ENCODE measurements at regions not wholly inside any gene's neighbourhood (a gene's known extent, or its start where the extent isn't known, plus 50 kb on each side); places are given as distances from the start of the nearest gene placed in this dataset.

DNA sequence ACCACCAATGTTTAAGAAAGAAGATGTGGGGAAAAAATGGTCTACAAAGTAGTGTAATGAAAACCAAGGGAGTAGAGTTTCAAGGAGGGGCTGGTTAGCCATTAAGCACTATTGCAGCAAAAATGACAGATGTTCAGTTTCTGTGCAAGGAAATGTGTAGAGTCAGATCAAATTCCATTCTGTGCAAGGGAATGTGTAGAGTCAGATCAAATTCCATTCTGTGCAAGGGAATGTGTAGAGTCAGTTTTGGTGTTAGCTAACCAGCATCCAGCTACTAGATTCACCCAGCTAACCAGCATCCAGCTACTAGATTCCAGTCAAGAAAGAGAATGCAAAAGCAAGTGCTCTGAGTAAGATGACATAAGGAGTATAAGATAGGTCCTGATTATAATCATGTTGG, 208.8 kb downstream of the COX18 start:
- TF ChIP-seq, protein P1, sequence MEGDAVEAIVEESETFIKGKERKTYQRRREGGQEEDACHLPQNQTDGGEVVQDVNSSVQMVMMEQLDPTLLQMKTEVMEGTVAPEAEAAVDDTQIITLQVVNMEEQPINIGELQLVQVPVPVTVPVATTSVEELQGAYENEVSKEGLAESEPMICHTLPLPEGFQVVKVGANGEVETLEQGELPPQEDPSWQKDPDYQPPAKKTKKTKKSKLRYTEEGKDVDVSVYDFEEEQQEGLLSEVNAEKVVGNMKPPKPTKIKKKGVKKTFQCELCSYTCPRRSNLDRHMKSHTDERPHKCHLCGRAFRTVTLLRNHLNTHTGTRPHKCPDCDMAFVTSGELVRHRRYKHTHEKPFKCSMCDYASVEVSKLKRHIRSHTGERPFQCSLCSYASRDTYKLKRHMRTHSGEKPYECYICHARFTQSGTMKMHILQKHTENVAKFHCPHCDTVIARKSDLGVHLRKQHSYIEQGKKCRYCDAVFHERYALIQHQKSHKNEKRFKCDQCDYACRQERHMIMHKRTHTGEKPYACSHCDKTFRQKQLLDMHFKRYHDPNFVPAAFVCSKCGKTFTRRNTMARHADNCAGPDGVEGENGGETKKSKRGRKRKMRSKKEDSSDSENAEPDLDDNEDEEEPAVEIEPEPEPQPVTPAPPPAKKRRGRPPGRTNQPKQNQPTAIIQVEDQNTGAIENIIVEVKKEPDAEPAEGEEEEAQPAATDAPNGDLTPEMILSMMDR (IDR thresholded peaks at IDR 0.05; ENCODE audit: poor library complexity, severe bottlenecking), result no peak
- Histone ChIP-seq H3K9me3 (ENCODE audit: severe bottlenecking) (no peaks in the 10 kb centered on the region), H3K36me3 (ENCODE audit: low read depth) (no peaks in the 10 kb centered on the region), H3K27me3 (ENCODE audit: insufficient read depth, poor library complexity, severe bottlenecking) (peaks cover 9% of the 10 kb centered on the region), H3K4me3 (ENCODE audit: severe bottlenecking) (no peak overlapping the region), H3K27ac (ENCODE audit: poor library complexity, severe bottlenecking) (no peak overlapping the region), H3K4me1 (ENCODE audit: insufficient read depth, poor library complexity, severe bottlenecking) (no peaks in the 10 kb centered on the region)
- DNase-seq (ENCODE audit: low spot score), result no peak
- ATAC-seq (ENCODE audit: low read depth), result no peak

DNA sequence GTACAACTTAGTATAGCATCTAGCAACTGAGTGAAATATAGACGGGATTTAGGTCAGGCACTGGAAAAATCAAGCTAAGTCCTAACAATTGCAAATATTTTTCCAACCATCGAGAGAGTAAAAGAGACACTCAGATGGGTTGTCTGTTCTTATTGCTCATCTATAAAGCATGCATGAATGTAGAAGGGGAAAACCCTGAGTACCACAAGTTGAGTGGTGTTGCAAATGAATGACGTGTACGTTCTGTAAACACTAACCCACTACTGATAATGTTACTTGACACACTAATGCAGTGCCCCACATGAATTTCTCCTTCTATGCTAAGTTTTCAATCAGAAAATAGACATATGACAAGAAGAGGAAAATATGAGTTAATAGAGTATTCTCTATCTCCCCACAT, 211.2 kb downstream of the COX18 start:
- Histone ChIP-seq H3K36me3 (ENCODE audit: low read depth) (no peaks in the 10 kb centered on the region), H3K9me3 (ENCODE audit: severe bottlenecking) (no peaks in the 10 kb centered on the region), H3K27me3 (ENCODE audit: insufficient read depth, poor library complexity, severe bottlenecking) (peaks cover 4% of the 10 kb centered on the region), H3K4me1 (ENCODE audit: insufficient read depth, poor library complexity, severe bottlenecking) (no peaks in the 10 kb centered on the region), H3K4me3 (ENCODE audit: severe bottlenecking) (no peak overlapping the region), H3K27ac (ENCODE audit: poor library complexity, severe bottlenecking) (no peak overlapping the region)
- ATAC-seq (ENCODE audit: low read depth) (peak; percentile 97), DNase-seq (ENCODE audit: low spot score) (no peak)
- TF ChIP-seq, protein P1 (IDR thresholded peaks at IDR 0.05; ENCODE audit: poor library complexity, severe bottlenecking), result no peak

DNA sequence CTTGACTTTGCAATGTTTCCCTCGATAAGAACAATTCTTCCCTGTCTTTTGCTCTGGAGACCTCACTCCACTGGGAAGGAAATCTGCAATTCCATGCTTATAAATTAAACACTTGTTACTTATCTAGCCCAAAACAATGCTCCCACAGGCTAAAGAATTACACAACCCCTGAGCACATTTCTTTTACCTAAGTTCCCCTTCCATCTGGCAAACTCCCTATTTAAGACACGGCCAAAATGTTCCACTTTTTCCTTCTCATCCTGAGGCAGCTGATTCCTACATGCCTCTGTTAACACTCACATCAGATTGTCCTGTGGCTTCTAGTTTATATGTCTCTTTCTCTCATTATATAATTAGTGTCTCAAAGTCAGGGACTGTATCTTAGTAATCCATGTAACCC, 211.7 kb downstream of the COX18 start:
- H3K4me3 ChIP-seq (ENCODE audit: severe bottlenecking), result no peak overlapping the region
- no peak for DNase-seq (ENCODE audit: low spot score)
- no peak for ATAC-seq (ENCODE audit: low read depth)

DNA sequence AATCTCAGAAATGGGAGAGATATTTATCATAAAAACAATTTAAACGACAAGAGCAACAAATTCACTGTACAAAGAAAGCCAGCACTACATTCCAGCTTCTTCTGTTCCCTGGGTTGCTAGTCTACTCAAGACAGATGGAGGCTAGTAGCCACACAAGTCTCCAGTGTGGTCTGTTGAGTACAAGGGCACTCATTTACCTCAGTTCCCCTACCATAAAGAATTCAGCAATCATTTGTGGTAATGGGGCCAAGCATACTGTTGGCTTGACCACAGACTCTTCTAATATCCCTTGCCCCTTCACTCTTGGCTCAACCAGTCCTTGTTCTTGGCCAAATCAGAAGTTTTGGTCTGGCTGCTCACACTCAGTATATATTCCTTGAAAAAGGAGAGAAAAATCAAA, 212.3 kb downstream of the COX18 start:
- Histone ChIP-seq H3K27ac (ENCODE audit: poor library complexity, severe bottlenecking) (no peak overlapping the region), H3K9me3 (ENCODE audit: severe bottlenecking) (no peaks in the 10 kb centered on the region), H3K4me1 (ENCODE audit: insufficient read depth, poor library complexity, severe bottlenecking) (no peaks in the 10 kb centered on the region), H3K27me3 (ENCODE audit: insufficient read depth, poor library complexity, severe bottlenecking) (peaks cover 4% of the 10 kb centered on the region), H3K4me3 (ENCODE audit: severe bottlenecking) (no peak overlapping the region), H3K36me3 (ENCODE audit: low read depth) (no peaks in the 10 kb centered on the region)
- TF ChIP-seq, protein P1 (IDR thresholded peaks at IDR 0.05; ENCODE audit: poor library complexity, severe bottlenecking), result no peak
- ATAC-seq (ENCODE audit: low read depth) (no peak), DNase-seq (ENCODE audit: low spot score) (no peak)

More for the DNA sequence above, 211.7 kb downstream of the COX18 start:
- Histone ChIP-seq H3K9me3 (ENCODE audit: severe bottlenecking) (no peaks in the 10 kb centered on the region), H3K36me3 (ENCODE audit: low read depth) (no peaks in the 10 kb centered on the region), H3K27ac (ENCODE audit: poor library complexity, severe bottlenecking) (no peak overlapping the region), H3K27me3 (ENCODE audit: insufficient read depth, poor library complexity, severe bottlenecking) (peaks cover 4% of the 10 kb centered on the region), H3K4me1 (ENCODE audit: insufficient read depth, poor library complexity, severe bottlenecking) (no peaks in the 10 kb centered on the region)
- TF ChIP-seq, protein P1 (IDR thresholded peaks at IDR 0.05; ENCODE audit: poor library complexity, severe bottlenecking), result no peak

DNA sequence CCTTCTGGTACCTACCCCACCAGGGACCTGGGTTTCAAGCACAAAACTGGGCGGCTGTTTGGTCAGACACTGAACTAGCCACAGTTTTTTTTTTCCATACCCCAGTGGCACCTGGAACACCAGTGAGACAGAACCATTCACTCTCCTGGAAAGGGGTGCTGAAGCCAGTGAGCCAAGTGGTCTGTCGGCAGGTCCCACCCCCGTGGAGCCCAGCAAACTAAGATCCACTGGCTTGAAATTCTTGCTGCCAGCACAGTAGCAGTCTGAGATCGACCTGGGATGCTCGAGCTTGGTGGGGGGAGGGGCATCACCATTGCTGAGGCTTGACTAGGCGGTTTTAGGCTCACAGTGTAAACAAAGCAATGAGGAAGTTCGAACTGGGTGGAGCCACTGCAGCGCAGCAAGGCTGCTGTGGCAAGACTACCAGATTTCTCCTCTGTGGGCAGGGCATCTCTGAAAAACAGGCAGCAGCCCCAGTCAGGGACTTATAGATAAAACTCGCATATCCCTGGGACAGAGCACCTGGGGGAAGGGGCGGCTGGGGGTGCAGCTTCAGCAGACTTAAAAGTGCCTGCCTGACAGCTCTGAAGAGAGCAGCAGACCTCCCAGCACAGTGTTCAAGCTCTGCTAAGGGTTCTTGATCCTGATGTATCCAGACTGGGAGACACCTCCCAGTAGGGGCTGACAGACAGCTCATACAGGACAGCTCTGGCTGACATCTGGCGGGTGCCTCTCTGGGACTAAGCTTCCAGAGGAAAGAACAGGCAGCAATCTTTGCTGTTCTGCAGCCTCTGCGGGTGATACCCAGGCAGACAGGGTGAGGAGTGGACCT, 223.0 kb downstream of the COX18 start:
- Histone ChIP-seq H3K36me3 (ENCODE audit: low read depth) (no peaks in the 10 kb centered on the region), H3K4me3 (ENCODE audit: severe bottlenecking) (no peak overlapping the region), H3K27ac (ENCODE audit: poor library complexity, severe bottlenecking) (no peak overlapping the region), H3K4me1 (ENCODE audit: insufficient read depth, poor library complexity, severe bottlenecking) (no peaks in the 10 kb centered on the region), H3K27me3 (ENCODE audit: insufficient read depth, poor library complexity, severe bottlenecking) (no peaks in the 10 kb centered on the region), H3K9me3 (ENCODE audit: severe bottlenecking) (no peaks in the 10 kb centered on the region)
- peak; percentile 83 for ATAC-seq (ENCODE audit: low read depth)
- TF ChIP-seq, protein P1 (IDR thresholded peaks at IDR 0.05; ENCODE audit: poor library complexity, severe bottlenecking), result no peak
- DNase-seq (ENCODE audit: low spot score), result no peak
